SK-N-SH treated with all-trans-retinoic acid at 6 μM for 48 hours (cell line): ENCODE measurements at regions not wholly inside any gene's neighbourhood (a gene's known extent, or its start where the extent isn't known, plus 50 kb on each side); places are given as distances from the start of the nearest gene placed in this dataset.
A peak's percentile ranks its signal among the peaks of the same experiment; 100 is the strongest.

Source experiments
- GLIS3 ChIP-seq: fragments of 250-450 bp; sonication (Bioruptor Pico); IDR thresholded peaks from 2 replicates; pipeline ENCODE4 v1.5.0; 2020; ENCODE audit warnings: mild to moderate bottlenecking, moderate library complexity
- ISL1 ChIP-seq: fragments of 250-450 bp; sonication (Bioruptor Pico); IDR thresholded peaks from 2 replicates; pipeline ENCODE4 v2.1.2; 2022; ENCODE audit warnings: mild to moderate bottlenecking, moderate library complexity
- PPARA ChIP-seq: fragments of 250-450 bp; sonication (Bioruptor Pico); IDR thresholded peaks from 2 replicates; pipeline ENCODE4 v1.5.0; 2020; ENCODE audit warnings: mild to moderate bottlenecking, borderline replicate concordance
- TCF4 ChIP-seq: fragments of 250-450 bp; sonication (Bioruptor Pico); IDR thresholded peaks from 2 replicates; pipeline ENCODE4 v1.8.0; 2021; ENCODE audit warnings: mild to moderate bottlenecking, moderate library complexity, borderline replicate concordance
- ZFP3 ChIP-seq: fragments of 250-450 bp; sonication (Bioruptor Pico); IDR thresholded peaks from 2 replicates; pipeline ENCODE4 v1.5.0; 2020; ENCODE audit warnings: mild to moderate bottlenecking, moderate library complexity
- ZFP30 ChIP-seq: fragments of 450-650 bp; formaldehyde crosslinking; IDR thresholded peaks from 2 replicates; pipeline ENCODE4 v1.5.0; 2022; ENCODE audit warnings: mild to moderate bottlenecking, moderate library complexity
- TF ChIP-seq, protein P1 (sequence below): fragments of 250-450 bp; sonication (Bioruptor Pico); IDR thresholded peaks from 2 replicates; pipeline ENCODE4 v1.5.1; 2020; ENCODE audit warnings: low read depth, mild to moderate bottlenecking, moderate library complexity
- TF ChIP-seq, protein P2 (sequence below): fragments of 250-450 bp; sonication (Bioruptor Pico); IDR thresholded peaks from 2 replicates; pipeline ENCODE4 v1.8.0; 2020; ENCODE audit warnings: mild to moderate bottlenecking, moderate library complexity, borderline replicate concordance

DNA sequence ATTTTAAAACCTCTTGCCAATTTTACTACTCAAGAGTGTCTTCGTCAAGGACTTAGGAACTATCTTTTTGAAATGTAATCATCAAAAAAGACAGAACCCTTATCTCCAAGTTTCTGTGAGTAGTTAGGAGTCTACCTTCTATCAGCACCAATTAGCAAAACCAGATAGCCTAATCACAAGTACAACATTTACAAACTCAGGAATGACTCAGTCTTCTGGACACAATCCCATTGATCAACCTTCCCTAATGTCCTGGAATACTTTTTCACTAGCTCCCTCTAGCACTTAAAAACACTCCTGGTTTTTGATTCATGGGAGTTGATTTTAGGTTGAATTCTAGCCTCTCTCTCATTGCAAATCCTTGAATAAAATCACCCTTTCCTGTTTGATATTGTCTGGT, 680.7 kb downstream of the PRR16 start:
- TF ChIP-seq, protein P1, sequence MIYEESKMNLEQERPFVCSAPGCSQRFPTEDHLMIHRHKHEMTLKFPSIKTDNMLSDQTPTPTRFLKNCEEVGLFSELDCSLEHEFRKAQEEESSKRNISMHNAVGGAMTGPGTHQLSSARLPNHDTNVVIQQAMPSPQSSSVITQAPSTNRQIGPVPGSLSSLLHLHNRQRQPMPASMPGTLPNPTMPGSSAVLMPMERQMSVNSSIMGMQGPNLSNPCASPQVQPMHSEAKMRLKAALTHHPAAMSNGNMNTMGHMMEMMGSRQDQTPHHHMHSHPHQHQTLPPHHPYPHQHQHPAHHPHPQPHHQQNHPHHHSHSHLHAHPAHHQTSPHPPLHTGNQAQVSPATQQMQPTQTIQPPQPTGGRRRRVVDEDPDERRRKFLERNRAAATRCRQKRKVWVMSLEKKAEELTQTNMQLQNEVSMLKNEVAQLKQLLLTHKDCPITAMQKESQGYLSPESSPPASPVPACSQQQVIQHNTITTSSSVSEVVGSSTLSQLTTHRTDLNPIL (CRISPR knock-in tag) = no peak
- TF ChIP-seq, protein P2, sequence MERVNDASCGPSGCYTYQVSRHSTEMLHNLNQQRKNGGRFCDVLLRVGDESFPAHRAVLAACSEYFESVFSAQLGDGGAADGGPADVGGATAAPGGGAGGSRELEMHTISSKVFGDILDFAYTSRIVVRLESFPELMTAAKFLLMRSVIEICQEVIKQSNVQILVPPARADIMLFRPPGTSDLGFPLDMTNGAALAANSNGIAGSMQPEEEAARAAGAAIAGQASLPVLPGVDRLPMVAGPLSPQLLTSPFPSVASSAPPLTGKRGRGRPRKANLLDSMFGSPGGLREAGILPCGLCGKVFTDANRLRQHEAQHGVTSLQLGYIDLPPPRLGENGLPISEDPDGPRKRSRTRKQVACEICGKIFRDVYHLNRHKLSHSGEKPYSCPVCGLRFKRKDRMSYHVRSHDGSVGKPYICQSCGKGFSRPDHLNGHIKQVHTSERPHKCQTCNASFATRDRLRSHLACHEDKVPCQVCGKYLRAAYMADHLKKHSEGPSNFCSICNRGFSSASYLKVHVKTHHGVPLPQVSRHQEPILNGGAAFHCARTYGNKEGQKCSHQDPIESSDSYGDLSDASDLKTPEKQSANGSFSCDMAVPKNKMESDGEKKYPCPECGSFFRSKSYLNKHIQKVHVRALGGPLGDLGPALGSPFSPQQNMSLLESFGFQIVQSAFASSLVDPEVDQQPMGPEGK (CRISPR knock-in tag) = no peak
- TF ChIP-seq TCF4 (no peak), ZFP3 (CRISPR knock-in tag) (peak; percentile 64; the same call in 1 of the 2 replicates), PPARA (CRISPR knock-in tag) (no peak), ZFP30 (no peak), GLIS3 (CRISPR knock-in tag) (no peak), ISL1 (CRISPR knock-in tag) (peak; percentile 94)
